GM23338 (cell line): ENCODE measurements at regions not wholly inside any gene's neighbourhood (a gene's known extent, or its start where the extent isn't known, plus 50 kb on each side); places are given as distances from the start of the nearest gene placed in this dataset.

Source experiments
- ATAC-seq: fragments of 200-7000 bp; cut with Tn5 transposase; 3 replicates; pipeline ENCODE4 v1.9.1; 2020
- DNase-seq: peaks from one replicate; pipeline ENCODE4 v3.0.0-alpha.2; 2015; ENCODE audit warnings: low spot score
- H2AFZ ChIP-seq: fragments of 200-600 bp; sonication (generic); 2 replicates; pipeline ENCODE4 v1.8.0; 2016; ENCODE audit warnings: antibody characterized with exemption, mild to moderate bottlenecking, moderate library complexity
- H3F3A ChIP-seq: fragments of 200-600 bp; sonication (generic); replicated peaks from 2 replicates; pipeline ENCODE4 v1.8.0; 2017; ENCODE audit warnings: antibody characterized with exemption, mixed run types, low read depth
- H3K27ac ChIP-seq: fragments of 200-600 bp; sonication (generic); 2 replicates; pipeline ENCODE4 v1.6.1; 2016; ENCODE audit warnings: low read depth
- H3K27me3 ChIP-seq: fragments of 200-600 bp; sonication (generic); 2 replicates; pipeline ENCODE4 v1.8.0; 2016; ENCODE audit warnings: mild to moderate bottlenecking, mixed run types, moderate library complexity; ENCODE audit not compliant: insufficient read depth
- H3K36me3 ChIP-seq: fragments of 200-600 bp; sonication (generic); 2 replicates; pipeline ENCODE4 v1.8.0; 2016; ENCODE audit warnings: mild to moderate bottlenecking; ENCODE audit not compliant: insufficient read depth
- H3K4me1 ChIP-seq: fragments of 200-600 bp; sonication (generic); 2 replicates; pipeline ENCODE4 v1.8.0; 2016; ENCODE audit warnings: mild to moderate bottlenecking, moderate library complexity; ENCODE audit not compliant: insufficient read depth
- H3K4me2 ChIP-seq: fragments of 200-600 bp; sonication (generic); 2 replicates; pipeline ENCODE4 v1.7.1; 2017; ENCODE audit warnings: mixed run types
- H3K4me3 ChIP-seq: fragments of 200-600 bp; sonication (generic); 2 replicates; pipeline ENCODE4 v1.6.1; 2016; ENCODE audit warnings: mixed run types
- H3K79me2 ChIP-seq: fragments of 200-600 bp; sonication (generic); replicated peaks from 2 replicates; pipeline ENCODE4 v1.8.0; 2017; ENCODE audit warnings: mild to moderate bottlenecking; ENCODE audit not compliant: insufficient read depth
- H3K9me2 ChIP-seq: fragments of 200-600 bp; sonication (generic); 2 replicates; pipeline ENCODE4 v1.8.0; 2017; ENCODE audit not compliant: insufficient read depth
- H4K20me1 ChIP-seq: fragments of 200-600 bp; sonication (generic); replicated peaks from 2 replicates; pipeline ENCODE4 v1.8.0; 2017; ENCODE audit warnings: mild to moderate bottlenecking; ENCODE audit not compliant: insufficient read depth
- H3K27ac Mint-ChIP-seq: 2 replicates; pipeline ENCODE4 v1.8.0; 2020; ENCODE audit warnings: inconsistent platforms, mild to moderate bottlenecking, moderate library complexity, mixed read lengths
- H3K27me3 Mint-ChIP-seq: 3 replicates; pipeline ENCODE4 v1.8.0; 2022; ENCODE audit warnings: low read depth, mild to moderate bottlenecking, moderate library complexity, mixed read lengths, inconsistent platforms; ENCODE audit not compliant: insufficient read depth, poor library complexity
- H3K36me3 Mint-ChIP-seq: 3 replicates; pipeline ENCODE4 v1.8.0; 2021; ENCODE audit warnings: low read depth, mild to moderate bottlenecking, inconsistent platforms, moderate library complexity, mixed read lengths
- H3K4me1 Mint-ChIP-seq: 3 replicates; pipeline ENCODE4 v1.8.0; 2020; ENCODE audit warnings: mild to moderate bottlenecking, inconsistent platforms, mixed read lengths
- H3K4me3 Mint-ChIP-seq: 3 replicates; pipeline ENCODE4 v1.8.0; 2021; ENCODE audit warnings: moderate library complexity, mild to moderate bottlenecking, inconsistent platforms, mixed read lengths
- H3K9me3 Mint-ChIP-seq: 3 replicates; pipeline ENCODE4 v1.8.0; 2020; ENCODE audit warnings: moderate library complexity, mild to moderate bottlenecking, inconsistent platforms, mixed read lengths
- CREB1 ChIP-seq: fragments of 250-450 bp; sonication (Bioruptor Pico); IDR thresholded peaks from 2 replicates; pipeline ENCODE4 v1.5.0; 2020; ENCODE audit warnings: low read depth, mild to moderate bottlenecking, moderate library complexity
- ETS1 ChIP-seq: IDR thresholded peaks from 2 replicates; pipeline ENCODE4 v1.6.1; 2016; ENCODE audit warnings: antibody characterized with exemption
- EZH2 ChIP-seq: fragments of 200-600 bp; sonication (generic); IDR thresholded peaks from one replicate; pipeline ENCODE4 v1.8.0; 2017; ENCODE audit warnings: antibody characterized with exemption, mild to moderate bottlenecking, low read depth; ENCODE audit not compliant: unreplicated experiment
- EZH2phosphoT487 ChIP-seq: fragments of 200-600 bp; sonication (generic); IDR thresholded peaks from one replicate; pipeline ENCODE4 v1.8.1; 2018; ENCODE audit warnings: antibody characterized with exemption; ENCODE audit not compliant: unreplicated experiment
- JUNB ChIP-seq: IDR thresholded peaks from one replicate; pipeline ENCODE4 v1.6.1; 2016; ENCODE audit warnings: antibody characterized with exemption; ENCODE audit not compliant: unreplicated experiment
- NANOG ChIP-seq: IDR thresholded peaks from 2 replicates; pipeline ENCODE4 v1.6.1; 2016; ENCODE audit warnings: antibody characterized with exemption, borderline replicate concordance
- STAT1 ChIP-seq: IDR thresholded peaks from one replicate; pipeline ENCODE4 v1.6.1; 2016; ENCODE audit warnings: antibody characterized with exemption; ENCODE audit not compliant: unreplicated experiment
- ZNF114 ChIP-seq: fragments of 250-450 bp; sonication (Bioruptor Pico); IDR thresholded peaks from 2 replicates; pipeline ENCODE4 v1.5.0; 2020; ENCODE audit warnings: mild to moderate bottlenecking, moderate library complexity
- ZNF331 ChIP-seq: fragments of 250-450 bp; sonication (Bioruptor Pico); IDR thresholded peaks from 2 replicates; pipeline ENCODE4 v1.5.0; 2020; ENCODE audit warnings: low read depth, mild to moderate bottlenecking, moderate library complexity
- TF ChIP-seq, protein P1 (sequence below): fragments of 250-450 bp; sonication (Bioruptor Pico); IDR thresholded peaks from 2 replicates; pipeline ENCODE4 v1.5.0; 2020; ENCODE audit warnings: mild to moderate bottlenecking, moderate library complexity
- TF ChIP-seq, protein P2 (sequence below), 2 experiments: fragments of 200-600 bp in 1 of 2; sonication (generic) in 1 of 2; conservative IDR thresholded peaks; 2 replicates each; pipeline versions ENCODE4 v1.5.1 to v1.6.1; 2016 to 2017; ENCODE audit warnings: antibody characterized with exemption in 2 of 2, low read depth in 2 of 2, mild to moderate bottlenecking in 2 of 2, moderate library complexity in 1 of 2

- TF ChIP-seq CREB1 (CRISPR knock-in tag) (no peak), EZH2phosphoT487 (no peak)
- H3K79me2 ChIP-seq, result no peaks in the 10 kb centered on the region
- H3K4me3 Mint-ChIP-seq, result no peak overlapping the region
- H3K27ac Mint-ChIP-seq, result no peak overlapping the region
- H3K4me1 ChIP-seq, result no peaks in the 10 kb centered on the region
- no peak for DNase-seq
- H3F3A ChIP-seq, result no peaks in the 10 kb centered on the region
- H3K27me3 ChIP-seq, result no peaks in the 10 kb centered on the region
- no peak overlapping the region for H3K4me3 ChIP-seq
- no peaks in the 10 kb centered on the region for H3K9me2 ChIP-seq
- no peak overlapping the region for H2AFZ ChIP-seq
- no peaks in the 10 kb centered on the region for H3K36me3 ChIP-seq
- no peaks in the 10 kb centered on the region for H3K27me3 Mint-ChIP-seq
- no peaks in the 10 kb centered on the region for H3K4me1 Mint-ChIP-seq
- H3K4me2 ChIP-seq, result no peak overlapping the region
- no peaks in the 10 kb centered on the region for H3K9me3 Mint-ChIP-seq
- H3K27ac ChIP-seq, result no peak overlapping the region
- ATAC-seq, result no peak
- H4K20me1 ChIP-seq, result no peaks in the 10 kb centered on the region
- H3K36me3 Mint-ChIP-seq, result no peaks in the 10 kb centered on the region
These were observed 1249.0 kb downstream of the SLC16A7 start for GRCh38 chr12:60844875-60845274.

DNA sequence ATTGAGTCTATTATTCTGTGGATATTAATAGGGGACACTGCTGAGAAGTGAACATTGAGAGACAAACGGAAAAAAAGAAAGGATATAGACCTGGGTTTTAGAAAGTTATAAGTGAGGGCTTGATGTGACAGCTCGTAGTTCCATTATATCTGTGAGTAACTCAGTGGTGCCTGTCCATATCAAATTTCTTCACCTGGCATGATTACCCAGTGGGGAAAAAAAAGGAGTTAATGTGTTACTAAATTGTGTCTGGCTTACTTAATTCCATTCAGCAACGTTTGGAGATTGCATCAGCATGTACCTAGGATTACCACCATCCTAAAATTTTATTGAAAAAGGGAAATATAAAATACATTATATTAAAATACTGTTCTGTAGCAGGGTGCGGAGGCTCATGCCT, 1249.9 kb downstream of the SLC16A7 start:
- H3K27me3 Mint-ChIP-seq, result no peaks in the 10 kb centered on the region
- TF ChIP-seq ZNF114 (CRISPR knock-in tag), result no peak
- no peak for TF ChIP-seq ZNF331 (CRISPR knock-in tag)
- no peak for TF ChIP-seq EZH2
- TF ChIP-seq JUNB, result no peak
- TF ChIP-seq STAT1, result no peak
- TF ChIP-seq NANOG, result no peak
- TF ChIP-seq, protein P1, sequence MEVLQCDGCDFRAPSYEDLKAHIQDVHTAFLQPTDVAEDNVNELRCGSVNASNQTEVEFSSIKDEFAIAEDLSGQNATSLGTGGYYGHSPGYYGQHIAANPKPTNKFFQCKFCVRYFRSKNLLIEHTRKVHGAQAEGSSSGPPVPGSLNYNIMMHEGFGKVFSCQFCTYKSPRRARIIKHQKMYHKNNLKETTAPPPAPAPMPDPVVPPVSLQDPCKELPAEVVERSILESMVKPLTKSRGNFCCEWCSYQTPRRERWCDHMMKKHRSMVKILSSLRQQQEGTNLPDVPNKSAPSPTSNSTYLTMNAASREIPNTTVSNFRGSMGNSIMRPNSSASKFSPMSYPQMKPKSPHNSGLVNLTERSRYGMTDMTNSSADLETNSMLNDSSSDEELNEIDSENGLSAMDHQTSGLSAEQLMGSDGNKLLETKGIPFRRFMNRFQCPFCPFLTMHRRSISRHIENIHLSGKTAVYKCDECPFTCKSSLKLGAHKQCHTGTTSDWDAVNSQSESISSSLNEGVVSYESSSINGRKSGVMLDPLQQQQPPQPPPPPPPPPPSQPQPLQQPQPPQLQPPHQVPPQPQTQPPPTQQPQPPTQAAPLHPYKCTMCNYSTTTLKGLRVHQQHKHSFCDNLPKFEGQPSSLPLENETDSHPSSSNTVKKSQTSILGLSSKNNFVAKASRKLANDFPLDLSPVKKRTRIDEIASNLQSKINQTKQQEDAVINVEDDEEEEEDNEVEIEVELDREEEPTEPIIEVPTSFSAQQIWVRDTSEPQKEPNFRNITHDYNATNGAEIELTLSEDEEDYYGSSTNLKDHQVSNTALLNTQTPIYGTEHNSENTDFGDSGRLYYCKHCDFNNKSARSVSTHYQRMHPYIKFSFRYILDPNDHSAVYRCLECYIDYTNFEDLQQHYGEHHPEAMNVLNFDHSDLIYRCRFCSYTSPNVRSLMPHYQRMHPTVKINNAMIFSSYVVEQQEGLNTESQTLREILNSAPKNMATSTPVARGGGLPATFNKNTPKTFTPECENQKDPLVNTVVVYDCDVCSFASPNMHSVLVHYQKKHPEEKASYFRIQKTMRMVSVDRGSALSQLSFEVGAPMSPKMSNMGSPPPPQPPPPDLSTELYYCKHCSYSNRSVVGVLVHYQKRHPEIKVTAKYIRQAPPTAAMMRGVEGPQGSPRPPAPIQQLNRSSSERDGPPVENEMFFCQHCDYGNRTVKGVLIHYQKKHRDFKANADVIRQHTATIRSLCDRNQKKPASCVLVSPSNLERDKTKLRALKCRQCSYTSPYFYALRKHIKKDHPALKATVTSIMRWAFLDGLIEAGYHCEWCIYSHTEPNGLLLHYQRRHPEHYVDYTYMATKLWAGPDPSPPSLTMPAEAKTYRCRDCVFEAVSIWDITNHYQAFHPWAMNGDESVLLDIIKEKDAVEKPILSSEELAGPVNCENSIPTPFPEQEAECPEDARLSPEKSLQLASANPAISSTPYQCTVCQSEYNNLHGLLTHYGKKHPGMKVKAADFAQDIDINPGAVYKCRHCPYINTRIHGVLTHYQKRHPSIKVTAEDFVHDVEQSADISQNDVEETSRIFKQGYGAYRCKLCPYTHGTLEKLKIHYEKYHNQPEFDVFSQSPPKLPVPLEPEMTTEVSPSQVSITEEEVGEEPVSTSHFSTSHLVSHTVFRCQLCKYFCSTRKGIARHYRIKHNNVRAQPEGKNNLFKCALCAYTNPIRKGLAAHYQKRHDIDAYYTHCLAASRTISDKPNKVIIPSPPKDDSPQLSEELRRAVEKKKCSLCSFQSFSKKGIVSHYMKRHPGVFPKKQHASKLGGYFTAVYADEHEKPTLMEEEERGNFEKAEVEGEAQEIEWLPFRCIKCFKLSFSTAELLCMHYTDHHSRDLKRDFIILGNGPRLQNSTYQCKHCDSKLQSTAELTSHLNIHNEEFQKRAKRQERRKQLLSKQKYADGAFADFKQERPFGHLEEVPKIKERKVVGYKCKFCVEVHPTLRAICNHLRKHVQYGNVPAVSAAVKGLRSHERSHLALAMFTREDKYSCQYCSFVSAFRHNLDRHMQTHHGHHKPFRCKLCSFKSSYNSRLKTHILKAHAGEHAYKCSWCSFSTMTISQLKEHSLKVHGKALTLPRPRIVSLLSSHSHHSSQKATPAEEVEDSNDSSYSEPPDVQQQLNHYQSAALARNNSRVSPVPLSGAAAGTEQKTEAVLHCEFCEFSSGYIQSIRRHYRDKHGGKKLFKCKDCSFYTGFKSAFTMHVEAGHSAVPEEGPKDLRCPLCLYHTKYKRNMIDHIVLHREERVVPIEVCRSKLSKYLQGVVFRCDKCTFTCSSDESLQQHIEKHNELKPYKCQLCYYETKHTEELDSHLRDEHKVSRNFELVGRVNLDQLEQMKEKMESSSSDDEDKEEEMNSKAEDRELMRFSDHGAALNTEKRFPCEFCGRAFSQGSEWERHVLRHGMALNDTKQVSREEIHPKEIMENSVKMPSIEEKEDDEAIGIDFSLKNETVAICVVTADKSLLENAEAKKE (CRISPR knock-in tag), result no peak
- no peak for TF ChIP-seq ETS1
- TF ChIP-seq, protein P2, sequence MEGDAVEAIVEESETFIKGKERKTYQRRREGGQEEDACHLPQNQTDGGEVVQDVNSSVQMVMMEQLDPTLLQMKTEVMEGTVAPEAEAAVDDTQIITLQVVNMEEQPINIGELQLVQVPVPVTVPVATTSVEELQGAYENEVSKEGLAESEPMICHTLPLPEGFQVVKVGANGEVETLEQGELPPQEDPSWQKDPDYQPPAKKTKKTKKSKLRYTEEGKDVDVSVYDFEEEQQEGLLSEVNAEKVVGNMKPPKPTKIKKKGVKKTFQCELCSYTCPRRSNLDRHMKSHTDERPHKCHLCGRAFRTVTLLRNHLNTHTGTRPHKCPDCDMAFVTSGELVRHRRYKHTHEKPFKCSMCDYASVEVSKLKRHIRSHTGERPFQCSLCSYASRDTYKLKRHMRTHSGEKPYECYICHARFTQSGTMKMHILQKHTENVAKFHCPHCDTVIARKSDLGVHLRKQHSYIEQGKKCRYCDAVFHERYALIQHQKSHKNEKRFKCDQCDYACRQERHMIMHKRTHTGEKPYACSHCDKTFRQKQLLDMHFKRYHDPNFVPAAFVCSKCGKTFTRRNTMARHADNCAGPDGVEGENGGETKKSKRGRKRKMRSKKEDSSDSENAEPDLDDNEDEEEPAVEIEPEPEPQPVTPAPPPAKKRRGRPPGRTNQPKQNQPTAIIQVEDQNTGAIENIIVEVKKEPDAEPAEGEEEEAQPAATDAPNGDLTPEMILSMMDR (conservative IDR thresholded peaks at IDR 0.05; ENCODE audit: low read depth in 2 of 2), result no peak
- TF ChIP-seq EZH2phosphoT487, result no peak

More for the DNA sequence above, 1249.9 kb downstream of the SLC16A7 start:
- Mint-ChIP-seq H3K4me3 (no peak overlapping the region), H3K27ac (no peak overlapping the region), H3K36me3 (no peaks in the 10 kb centered on the region), H3K9me3 (no peaks in the 10 kb centered on the region), H3K4me1 (no peaks in the 10 kb centered on the region)
- DNase-seq, result no peak
- Histone ChIP-seq H3K9me2 (no peaks in the 10 kb centered on the region), H3K27ac (no peak overlapping the region), H3K4me1 (no peaks in the 10 kb centered on the region), H2AFZ (no peak overlapping the region), H3K4me3 (no peak overlapping the region), H3K79me2 (no peaks in the 10 kb centered on the region), H4K20me1 (no peaks in the 10 kb centered on the region), H3K36me3 (no peaks in the 10 kb centered on the region), H3K4me2 (no peak overlapping the region), H3F3A (no peaks in the 10 kb centered on the region), H3K27me3 (no peaks in the 10 kb centered on the region)
- no peak for ATAC-seq
